ENCODE measurements at regions not wholly inside any gene's neighbourhood (a gene's known extent, or its start where the extent isn't known, plus 50 kb on each side); places are given as distances from the start of the nearest gene placed in this dataset.
A peak's percentile ranks its signal among the peaks of the same experiment; 100 is the strongest.
"Not testable (repeated sequence)": the region's sequence is repeated elsewhere in the genome, so short reads cannot be mapped to it uniquely, and the experiment has no call there.

DNA sequence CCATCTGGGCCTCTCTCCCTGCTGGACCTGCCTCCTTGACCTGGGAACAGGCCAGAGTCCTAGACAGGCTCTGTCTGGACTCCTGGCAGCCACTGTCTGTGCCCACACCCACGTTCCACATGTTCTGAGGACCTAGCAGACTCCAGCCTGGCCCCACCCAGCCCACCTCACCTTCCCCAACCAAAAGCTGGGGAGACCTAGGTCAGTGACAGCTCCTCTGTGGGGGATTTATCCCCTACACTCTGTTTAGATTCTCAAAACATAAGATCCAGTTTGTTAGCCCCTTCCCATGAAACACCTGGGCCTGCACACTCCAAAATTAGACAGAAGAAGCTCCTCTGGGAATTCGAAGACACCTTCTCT, 59.8 kb upstream of the ADAMTS2 start:
- Histone ChIP-seq H3K9me3 (no peaks in the 10 kb centered on the region), H3K4me3 (no peak overlapping the region), H3K27me3 (ENCODE audit: insufficient read depth in 3 of 3, low read length in 2 of 3) (peaks cover 0 to 5% (median 0%) of the 10 kb centered on the region in 3 donors), H3K36me3 (ENCODE audit: insufficient read depth in 1 of 2, low read depth in 1 of 2) (no peaks in the 10 kb centered on the region), H3K27ac (no peak overlapping the region), H3K4me1 (no peaks in the 10 kb centered on the region)
- TF ChIP-seq, protein P1, sequence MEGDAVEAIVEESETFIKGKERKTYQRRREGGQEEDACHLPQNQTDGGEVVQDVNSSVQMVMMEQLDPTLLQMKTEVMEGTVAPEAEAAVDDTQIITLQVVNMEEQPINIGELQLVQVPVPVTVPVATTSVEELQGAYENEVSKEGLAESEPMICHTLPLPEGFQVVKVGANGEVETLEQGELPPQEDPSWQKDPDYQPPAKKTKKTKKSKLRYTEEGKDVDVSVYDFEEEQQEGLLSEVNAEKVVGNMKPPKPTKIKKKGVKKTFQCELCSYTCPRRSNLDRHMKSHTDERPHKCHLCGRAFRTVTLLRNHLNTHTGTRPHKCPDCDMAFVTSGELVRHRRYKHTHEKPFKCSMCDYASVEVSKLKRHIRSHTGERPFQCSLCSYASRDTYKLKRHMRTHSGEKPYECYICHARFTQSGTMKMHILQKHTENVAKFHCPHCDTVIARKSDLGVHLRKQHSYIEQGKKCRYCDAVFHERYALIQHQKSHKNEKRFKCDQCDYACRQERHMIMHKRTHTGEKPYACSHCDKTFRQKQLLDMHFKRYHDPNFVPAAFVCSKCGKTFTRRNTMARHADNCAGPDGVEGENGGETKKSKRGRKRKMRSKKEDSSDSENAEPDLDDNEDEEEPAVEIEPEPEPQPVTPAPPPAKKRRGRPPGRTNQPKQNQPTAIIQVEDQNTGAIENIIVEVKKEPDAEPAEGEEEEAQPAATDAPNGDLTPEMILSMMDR (IDR thresholded peaks at IDR 0.05) = no peak
- 82 to 91% (median 85%) methylated on average over 2 of the region's 2 CpGs for WGBS, 3 donors
- intact Hi-C loops (cut with DNase I) = no loop called here
- DNase-seq (no peak), ATAC-seq (no peak)

DNA sequence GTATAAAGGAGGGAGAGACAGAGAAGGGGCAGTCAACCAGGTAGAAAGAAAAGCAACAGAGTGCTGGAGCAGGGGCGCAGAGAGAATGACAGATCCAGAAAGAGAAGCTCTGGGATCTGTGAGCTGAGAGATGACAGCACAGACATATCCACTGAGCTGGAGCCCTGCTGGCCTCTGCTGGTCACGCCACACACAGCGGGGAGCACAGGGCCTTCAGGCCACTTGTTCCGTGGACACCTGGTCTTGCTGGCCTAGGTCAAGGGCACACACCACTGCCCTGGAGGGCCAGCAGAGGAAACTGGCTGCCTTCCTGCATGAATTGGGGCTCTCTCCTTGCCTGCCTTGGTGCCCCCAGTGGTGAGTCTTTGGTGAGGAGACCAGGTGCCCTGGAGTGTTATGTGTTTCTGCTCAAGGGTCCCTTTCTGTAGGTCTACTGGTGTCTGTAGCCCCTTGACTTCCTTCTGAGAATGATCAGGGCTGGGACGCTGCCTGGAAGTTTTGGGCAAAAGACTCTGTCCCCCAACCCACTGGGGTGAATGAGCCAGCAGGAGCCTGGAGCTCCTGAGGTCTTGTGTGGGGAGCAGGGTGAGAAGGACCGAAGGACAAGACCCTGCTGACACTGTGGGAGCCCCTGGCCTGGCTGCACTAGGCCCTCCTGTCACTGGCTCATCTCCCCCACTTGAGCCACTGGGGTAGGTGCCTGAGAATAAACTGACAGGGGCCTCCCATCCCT, 59.2 kb upstream of the ADAMTS2 start:
- DNase-seq = no peak

DNA sequence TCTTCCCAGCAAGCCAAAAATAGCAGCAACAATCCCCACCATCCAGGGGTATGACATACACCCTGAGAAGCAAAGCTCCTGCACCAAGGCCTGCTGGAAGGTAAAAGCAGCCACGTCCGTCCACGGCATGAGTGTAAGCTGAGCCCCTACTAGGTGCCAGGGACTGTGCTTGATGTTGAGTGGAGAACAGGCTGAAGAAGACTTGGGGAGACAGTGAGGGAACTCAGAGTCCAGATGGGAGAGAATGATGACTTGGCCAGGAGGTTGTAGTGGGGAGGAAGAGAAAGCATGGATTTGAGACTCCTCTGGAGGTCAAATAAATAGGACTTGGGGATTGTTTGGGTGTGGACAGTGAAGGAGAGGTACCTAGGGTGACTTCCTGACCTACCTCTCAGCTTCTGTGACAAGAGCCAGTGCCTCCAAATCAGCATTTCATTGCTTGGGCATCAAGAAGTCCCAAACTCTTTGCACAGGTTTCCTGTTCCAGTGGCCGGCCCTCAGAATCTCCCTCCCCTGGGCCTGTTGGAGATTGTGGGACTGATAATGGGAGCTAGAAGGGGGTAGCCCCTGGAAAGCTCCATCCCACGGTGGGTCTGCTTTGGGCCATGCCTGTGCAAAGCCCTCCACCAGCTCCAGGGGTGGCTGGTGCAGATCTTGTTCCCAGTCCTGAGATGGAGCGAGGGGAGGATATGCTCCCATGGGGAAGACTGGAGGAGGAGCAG, 58.3 kb upstream of the ADAMTS2 start:
- DNase-seq (no peak), ATAC-seq (no peak)
- 68 to 89% (median 80%) methylated on average over 6 of the region's 6 CpGs for WGBS, 3 donors
- Histone ChIP-seq H3K27ac (no peak overlapping the region), H3K9me3 (no peaks in the 10 kb centered on the region), H3K4me1 (no peaks in the 10 kb centered on the region), H3K4me3 (no peak overlapping the region), H3K36me3 (ENCODE audit: insufficient read depth in 1 of 2, low read depth in 1 of 2) (no peaks in the 10 kb centered on the region), H3K27me3 (ENCODE audit: insufficient read depth in 3 of 3, low read length in 2 of 3) (peaks cover 0 to 5% (median 0%) of the 10 kb centered on the region in 3 donors)
- intact Hi-C loops (cut with DNase I) = no loop called here
- TF ChIP-seq, protein P1 (IDR thresholded peaks at IDR 0.05) = no peak

More for the DNA sequence above, 59.2 kb upstream of the ADAMTS2 start:
- Histone ChIP-seq H3K9me3 (no peaks in the 10 kb centered on the region), H3K36me3 (ENCODE audit: insufficient read depth in 1 of 2, low read depth in 1 of 2) (no peaks in the 10 kb centered on the region), H3K27ac (no peak overlapping the region), H3K4me1 (no peaks in the 10 kb centered on the region), H3K4me3 (no peak overlapping the region), H3K27me3 (ENCODE audit: insufficient read depth in 3 of 3, low read length in 2 of 3) (peaks cover 0 to 5% (median 0%) of the 10 kb centered on the region in 3 donors)
- TF ChIP-seq, protein P1 (IDR thresholded peaks at IDR 0.05) = peak; percentile 20
- WGBS, 3 donors = 66 to 82% (median 79%) methylated on average over 6 of the region's 6 CpGs
- no peak for ATAC-seq
- intact Hi-C loops (cut with DNase I) = no loop called here

DNA sequence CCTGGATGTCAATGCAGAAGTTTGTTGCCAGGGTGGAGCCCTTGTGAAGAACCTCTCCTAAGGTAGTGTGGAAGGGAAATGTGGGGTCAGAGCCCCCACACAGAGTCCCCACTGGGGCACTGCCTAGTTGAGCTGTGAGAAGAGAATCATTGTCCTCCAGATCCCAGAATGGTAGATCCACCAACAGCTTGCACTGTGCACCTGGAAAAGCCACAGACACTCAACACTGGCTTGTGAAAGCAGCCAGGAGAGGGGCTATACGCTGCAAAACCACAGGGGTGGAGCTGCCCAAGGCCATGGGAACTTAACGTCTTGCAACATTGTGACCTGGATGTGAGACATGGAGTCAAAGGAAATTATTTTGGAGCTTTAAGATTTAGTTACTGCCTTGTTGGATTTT, 55.2 kb upstream of the ADAMTS2 start:
- H3K27me3 ChIP-seq (ENCODE audit: insufficient read depth in 3 of 3, low read length in 2 of 3); H3K27ac ChIP-seq; H3K9me3 ChIP-seq; H3K4me3 ChIP-seq; H3K36me3 ChIP-seq (ENCODE audit: insufficient read depth in 1 of 2, low read depth in 1 of 2); DNase-seq; H3K4me1 ChIP-seq; intact Hi-C loops (cut with DNase I); ATAC-seq: not testable (repeated sequence)
- 69 to 85% (median 81%) methylated on average over 2 of the region's 2 CpGs for WGBS, 3 donors

DNA sequence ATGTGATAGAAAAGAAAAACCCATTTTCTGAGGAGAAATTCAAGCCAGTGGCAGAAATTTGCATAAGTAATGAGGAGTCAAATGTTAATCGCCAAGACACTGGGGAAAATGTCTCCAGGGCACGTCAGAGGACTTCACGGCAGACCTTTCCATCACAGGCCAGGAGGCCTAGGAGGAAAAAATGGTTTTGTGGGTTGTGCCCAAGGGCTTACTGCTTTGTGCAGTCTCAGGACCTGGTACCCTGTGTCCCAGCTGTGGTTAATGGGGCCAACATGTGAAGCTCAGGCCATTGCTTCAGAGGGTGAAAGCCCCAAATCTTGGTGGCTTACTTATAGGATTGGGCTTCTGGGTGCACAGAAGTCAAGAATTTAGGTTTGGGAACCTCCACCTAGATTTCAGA, 54.8 kb upstream of the ADAMTS2 start:
- peaks cover 0 to 2% (median 0%) of the 10 kb centered on the region in 3 donors for H3K27me3 ChIP-seq (ENCODE audit: insufficient read depth in 3 of 3, low read length in 2 of 3)
- WGBS, 3 donors = 46 to 59% (median 48%) methylated on average over 3 of the region's 3 CpGs
- no peaks in the 10 kb centered on the region for H3K36me3 ChIP-seq (ENCODE audit: insufficient read depth in 1 of 2, low read depth in 1 of 2)
- H3K4me1 ChIP-seq = no peaks in the 10 kb centered on the region
- DNase-seq (no peak), ATAC-seq (no peak)
- TF ChIP-seq, protein P1 (IDR thresholded peaks at IDR 0.05) = no peak
- intact Hi-C loops (cut with DNase I) = no loop called here
- H3K9me3 ChIP-seq = no peaks in the 10 kb centered on the region
- H3K4me3 ChIP-seq = no peak overlapping the region
- no peak overlapping the region for H3K27ac ChIP-seq

DNA sequence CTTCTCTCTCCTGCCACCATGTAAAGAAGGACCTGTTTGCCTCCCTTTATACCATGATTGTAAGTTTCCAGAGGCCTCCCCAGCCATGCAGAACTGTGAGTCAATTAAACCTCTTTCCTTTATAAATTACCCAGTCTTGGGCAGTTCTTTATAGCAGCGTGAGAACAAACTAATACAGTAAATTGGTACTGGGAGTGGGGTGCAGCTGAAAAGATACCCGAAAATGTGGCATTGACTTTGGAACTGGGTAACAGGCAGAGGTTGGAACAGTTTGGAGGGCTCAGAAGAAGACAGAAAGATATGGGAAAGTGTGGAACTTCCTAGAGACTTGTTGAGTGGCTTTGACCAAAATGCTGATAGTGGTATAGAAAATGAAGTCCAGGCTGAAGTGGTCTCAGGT, 54.1 kb upstream of the ADAMTS2 start:
- intact Hi-C loops (cut with DNase I); H3K36me3 ChIP-seq (ENCODE audit: insufficient read depth in 1 of 2, low read depth in 1 of 2); DNase-seq; H3K9me3 ChIP-seq; ATAC-seq; H3K4me3 ChIP-seq; H3K4me1 ChIP-seq; H3K27me3 ChIP-seq (ENCODE audit: insufficient read depth in 3 of 3, low read length in 2 of 3); H3K27ac ChIP-seq: not testable (repeated sequence)
- WGBS, 3 donors = 92 to 94% (median 92%) methylated on average over 2 of the region's 2 CpGs
